BE2C (cell line): ENCODE measurements at regions not wholly inside any gene's neighbourhood (a gene's known extent, or its start where the extent isn't known, plus 50 kb on each side); places are given as distances from the start of the nearest gene placed in this dataset.

Experiments
- DNase-seq: peaks from one replicate; pipeline ENCODE4 v3.0.0-alpha.2; 2020
- H3K27me3 ChIP-seq: fragments of 250-450 bp; sonication (Bioruptor Pico); 2 replicates; pipeline ENCODE4 v1.5.1; 2020; ENCODE audit warnings: mild to moderate bottlenecking
- H3K36me3 ChIP-seq: fragments of 250-450 bp; sonication (Bioruptor Pico); 2 replicates; pipeline ENCODE4 v1.5.1; 2020; ENCODE audit warnings: mild to moderate bottlenecking
- H3K4me1 ChIP-seq: fragments of 250-450 bp; sonication (Bioruptor Pico); 2 replicates; pipeline ENCODE4 v1.5.1; 2020
- H3K4me3 ChIP-seq: 2 replicates; pipeline ENCODE4 v1.5.1; 2011; ENCODE audit warnings: low read depth, low read length
- H3K9me3 ChIP-seq: fragments of 250-450 bp; sonication (Bioruptor Pico); 2 replicates; pipeline ENCODE4 v1.5.1; 2020
- TF ChIP-seq, protein P1 (sequence below): IDR thresholded peaks from 2 replicates; pipeline ENCODE4 v1.5.1; 2012; ENCODE audit warnings: mild to moderate bottlenecking, low read depth, low read length

DNA sequence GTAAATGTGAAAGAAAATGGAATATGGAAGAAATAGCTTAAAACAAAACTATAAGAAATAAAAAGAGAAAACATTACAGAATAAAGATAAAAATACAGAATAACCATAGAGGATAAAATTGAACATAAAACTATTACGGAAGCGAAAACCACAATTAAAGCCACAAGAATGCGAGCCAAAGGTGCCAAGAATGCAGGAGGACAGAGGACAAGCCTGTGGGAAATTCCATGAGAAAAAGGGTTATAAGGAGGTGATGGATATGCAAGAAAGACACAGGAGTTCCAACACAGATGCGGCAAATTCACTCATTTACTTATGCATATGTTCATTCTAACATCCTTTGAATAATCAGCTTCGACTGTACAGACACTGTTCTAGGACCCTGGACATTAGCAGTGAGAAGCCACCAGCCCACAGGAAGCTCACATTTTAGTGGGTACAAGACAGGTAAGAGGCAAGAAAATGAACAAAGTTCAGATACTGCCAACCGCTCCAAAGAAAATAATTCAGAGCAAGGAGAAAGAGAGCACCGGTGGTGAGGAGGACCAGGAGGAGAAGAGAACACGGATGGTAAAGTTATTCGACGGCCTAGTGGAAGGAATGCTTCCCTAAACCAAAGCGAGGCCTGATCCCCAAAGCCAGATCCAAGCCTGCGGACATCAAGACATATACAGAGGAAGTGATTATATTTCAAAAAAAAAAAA lies 213.7 kb upstream of the MGMT start:
- DNase-seq = no peak
- Histone ChIP-seq H3K4me3 (no peak overlapping the region), H3K4me1 (no peaks in the 10 kb centered on the region)

GRCh38 chr10:129253865-129254179 lies 213.2 kb upstream of the MGMT start:
- TF ChIP-seq, protein P1, sequence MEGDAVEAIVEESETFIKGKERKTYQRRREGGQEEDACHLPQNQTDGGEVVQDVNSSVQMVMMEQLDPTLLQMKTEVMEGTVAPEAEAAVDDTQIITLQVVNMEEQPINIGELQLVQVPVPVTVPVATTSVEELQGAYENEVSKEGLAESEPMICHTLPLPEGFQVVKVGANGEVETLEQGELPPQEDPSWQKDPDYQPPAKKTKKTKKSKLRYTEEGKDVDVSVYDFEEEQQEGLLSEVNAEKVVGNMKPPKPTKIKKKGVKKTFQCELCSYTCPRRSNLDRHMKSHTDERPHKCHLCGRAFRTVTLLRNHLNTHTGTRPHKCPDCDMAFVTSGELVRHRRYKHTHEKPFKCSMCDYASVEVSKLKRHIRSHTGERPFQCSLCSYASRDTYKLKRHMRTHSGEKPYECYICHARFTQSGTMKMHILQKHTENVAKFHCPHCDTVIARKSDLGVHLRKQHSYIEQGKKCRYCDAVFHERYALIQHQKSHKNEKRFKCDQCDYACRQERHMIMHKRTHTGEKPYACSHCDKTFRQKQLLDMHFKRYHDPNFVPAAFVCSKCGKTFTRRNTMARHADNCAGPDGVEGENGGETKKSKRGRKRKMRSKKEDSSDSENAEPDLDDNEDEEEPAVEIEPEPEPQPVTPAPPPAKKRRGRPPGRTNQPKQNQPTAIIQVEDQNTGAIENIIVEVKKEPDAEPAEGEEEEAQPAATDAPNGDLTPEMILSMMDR = no peak
- no peaks in the 10 kb centered on the region for H3K4me1 ChIP-seq

More for the DNA sequence above, 213.7 kb upstream of the MGMT start:
- no peaks in the 10 kb centered on the region for H3K27me3 ChIP-seq
- TF ChIP-seq, protein P1 = no peak
- H3K9me3 ChIP-seq = no peaks in the 10 kb centered on the region
- H3K36me3 ChIP-seq = no peaks in the 10 kb centered on the region

DNA sequence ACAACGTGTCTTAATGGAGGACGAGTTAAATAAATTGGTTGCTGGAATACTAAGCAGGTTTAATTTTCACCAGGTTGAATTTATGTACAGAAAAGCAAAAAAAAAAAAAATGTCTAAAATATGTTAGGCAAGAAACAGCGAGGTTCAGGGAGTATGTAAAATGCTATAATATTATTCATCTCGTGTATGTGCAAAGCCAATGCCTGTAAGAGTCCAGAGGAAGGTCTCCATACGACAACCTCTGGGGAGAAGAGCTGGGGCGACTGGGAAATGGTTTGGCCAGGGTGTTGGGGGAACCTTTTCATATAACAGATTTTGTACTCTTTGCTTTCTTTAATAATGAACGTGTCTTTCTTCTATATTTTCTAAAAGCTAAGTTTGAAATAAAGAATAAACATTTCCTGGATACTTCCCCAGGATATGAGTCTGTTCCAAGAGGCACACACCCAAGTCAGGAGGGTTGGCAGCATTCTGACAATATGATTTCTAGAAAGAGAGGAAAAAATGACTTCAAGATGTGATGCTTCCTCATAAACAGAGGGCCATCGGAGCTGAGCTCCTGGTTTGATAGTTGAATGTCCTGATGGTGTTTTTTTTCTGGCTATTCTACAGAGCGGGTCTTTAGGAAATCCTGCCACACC lies 208.6 kb upstream of the MGMT start:
- H3K9me3 ChIP-seq = no peaks in the 10 kb centered on the region
- H3K36me3 ChIP-seq = no peaks in the 10 kb centered on the region
- TF ChIP-seq, protein P1 = no peak
- DNase-seq = no peak
- no peaks in the 10 kb centered on the region for H3K27me3 ChIP-seq
- no peak overlapping the region for H3K4me3 ChIP-seq
- H3K4me1 ChIP-seq = no peaks in the 10 kb centered on the region

More at GRCh38 chr10:129253865-129254179, 213.2 kb upstream of the MGMT start:
- Histone ChIP-seq H3K9me3 (no peaks in the 10 kb centered on the region), H3K4me3 (no peak overlapping the region), H3K36me3 (no peaks in the 10 kb centered on the region), H3K27me3 (no peaks in the 10 kb centered on the region)
- DNase-seq = no peak

DNA sequence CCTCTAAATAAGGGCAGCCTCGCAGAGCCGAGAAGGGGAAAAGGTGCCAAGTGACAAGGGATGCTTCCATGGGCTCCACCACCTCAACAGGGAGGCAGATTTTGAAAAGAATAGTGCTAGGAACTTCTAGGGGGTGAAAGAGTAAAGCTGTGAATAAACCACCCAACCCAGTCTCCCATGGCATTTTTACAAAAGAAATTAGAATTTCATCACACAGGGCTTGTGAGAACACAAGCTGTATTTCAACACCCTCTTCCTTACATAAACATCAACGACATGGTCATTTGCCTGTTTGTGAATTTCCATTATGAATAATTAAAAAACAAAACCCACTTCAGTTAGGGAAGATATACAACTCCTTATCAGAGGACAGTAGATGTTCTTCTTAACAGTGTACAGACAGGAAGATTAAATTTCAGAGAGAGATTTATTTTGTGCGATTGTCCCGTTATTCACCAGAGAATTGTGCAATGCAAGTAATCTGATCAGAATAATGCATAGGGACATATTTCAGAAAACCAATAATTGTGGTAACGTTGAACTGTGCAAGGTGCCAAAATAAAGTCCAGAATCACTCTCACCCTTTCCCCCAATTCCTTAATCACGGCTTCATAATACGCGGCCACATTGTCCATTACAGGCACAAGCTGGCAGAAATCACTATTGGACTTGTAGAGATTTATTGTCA lies 207.8 kb upstream of the MGMT start:
- Histone ChIP-seq H3K4me3 (no peak overlapping the region), H3K9me3 (no peaks in the 10 kb centered on the region), H3K4me1 (no peaks in the 10 kb centered on the region), H3K27me3 (no peaks in the 10 kb centered on the region), H3K36me3 (no peaks in the 10 kb centered on the region)
- TF ChIP-seq, protein P1 = no peak
- no peak for DNase-seq

- Histone ChIP-seq H3K4me1 (no peaks in the 10 kb centered on the region; the same call in 1 of the 2 replicates), H3K27me3 (no peaks in the 10 kb centered on the region), H3K4me3 (no peak overlapping the region), H3K9me3 (no peaks in the 10 kb centered on the region), H3K36me3 (no peaks in the 10 kb centered on the region)
- TF ChIP-seq, protein P1 = no peak
- no peak for DNase-seq
These were observed 194.9 kb upstream of the MGMT start for GRCh38 chr10:129272176-129272575.
